GM23248 (cell line): ENCODE measurements at regions not wholly inside any gene's neighbourhood (a gene's known extent, or its start where the extent isn't known, plus 50 kb on each side); places are given as distances from the start of the nearest gene placed in this dataset.
"Not testable (repeated sequence)": the region's sequence is repeated elsewhere in the genome, so short reads cannot be mapped to it uniquely, and the experiment has no call there.

ENCODE experiments used
- DNase-seq: peaks from one replicate; pipeline ENCODE4 v3.0.0-alpha.2; 2015
- H2AFZ ChIP-seq: fragments of 200-600 bp; sonication (generic); 2 replicates; pipeline ENCODE4 v1.6.1; 2016; ENCODE audit warnings: antibody characterized with exemption
- H3F3A ChIP-seq: fragments of 200-600 bp; sonication (generic); 2 replicates; pipeline ENCODE4 v1.6.1; 2016; ENCODE audit warnings: mild to moderate bottlenecking, antibody characterized with exemption, mixed run types; ENCODE audit not compliant: insufficient read depth
- H3K27ac ChIP-seq: fragments of 200-600 bp; sonication (generic); 2 replicates; pipeline ENCODE4 v1.5.1; 2016; ENCODE audit warnings: mild to moderate bottlenecking
- H3K27me3 ChIP-seq: fragments of 200-600 bp; sonication (generic); replicated peaks from 2 replicates; pipeline ENCODE4 v1.6.1; 2016; ENCODE audit warnings: mild to moderate bottlenecking; ENCODE audit not compliant: insufficient read depth
- H3K36me3 ChIP-seq: fragments of 200-600 bp; sonication (generic); 2 replicates; pipeline ENCODE4 v1.6.1; 2016; ENCODE audit warnings: low read depth, mild to moderate bottlenecking
- H3K4me1 ChIP-seq: fragments of 200-600 bp; sonication (generic); 2 replicates; pipeline ENCODE4 v1.6.1; 2016; ENCODE audit warnings: mild to moderate bottlenecking; ENCODE audit not compliant: insufficient read depth
- H3K4me2 ChIP-seq: fragments of 200-600 bp; sonication (generic); one replicate; pipeline ENCODE4 v1.6.1; 2016; ENCODE audit warnings: mild to moderate bottlenecking; ENCODE audit not compliant: unreplicated experiment
- H3K4me3 ChIP-seq: fragments of 200-600 bp; sonication (generic); 2 replicates; pipeline ENCODE4 v1.5.1; 2016; ENCODE audit warnings: mild to moderate bottlenecking
- H3K79me2 ChIP-seq: fragments of 200-600 bp; sonication (generic); 2 replicates; pipeline ENCODE4 v1.6.1; 2016; ENCODE audit warnings: mild to moderate bottlenecking; ENCODE audit not compliant: insufficient read depth
- H3K9ac ChIP-seq: fragments of 200-600 bp; sonication (generic); 2 replicates; pipeline ENCODE4 v1.6.1; 2016; ENCODE audit warnings: mild to moderate bottlenecking
- H3K9me2 ChIP-seq: fragments of 200-600 bp; sonication (generic); 2 replicates; pipeline ENCODE4 v1.6.1; 2016; ENCODE audit warnings: mixed run types, mild to moderate bottlenecking, moderate library complexity; ENCODE audit not compliant: insufficient read depth
- H3K9me3 ChIP-seq: fragments of 200-600 bp; sonication (generic); one replicate; pipeline ENCODE4 v1.6.1; 2017; ENCODE audit warnings: low read depth
- H4K20me1 ChIP-seq: fragments of 200-600 bp; sonication (generic); 2 replicates; pipeline ENCODE4 v1.6.0; 2016; ENCODE audit not compliant: insufficient read depth
- EZH2 ChIP-seq: fragments of 200-600 bp; sonication (generic); IDR thresholded peaks from 2 replicates; pipeline ENCODE4 v1.6.1; 2018; ENCODE audit warnings: antibody characterized with exemption, mild to moderate bottlenecking; ENCODE audit not compliant: insufficient read depth, poor library complexity, severe bottlenecking
- EZH2phosphoT487 ChIP-seq: fragments of 200-600 bp; sonication (generic); IDR thresholded peaks from 2 replicates; pipeline ENCODE4 v1.6.1; 2018; ENCODE audit warnings: antibody characterized with exemption, moderate library complexity, mild to moderate bottlenecking, low read depth; ENCODE audit not compliant: insufficient read depth
- WGBS, 2 experiments: methylation state at CpG; one replicate each; pipeline ENCODE4 v1.1.6; 2015 to 2017; ENCODE audit warnings: low lambda C conversion rate in 2 of 2, low coverage in 1 of 2; ENCODE audit errors: missing lambda C conversion rate in 2 of 2; 5-methylcytosine and 5-hydroxymethylcytosine counted together
- in situ Hi-C: fragments of 300-500 bp; cut with MboI; formaldehyde crosslinking; loops from 2 replicates; pipeline ENCODE4 v1.15.0; 2020

GRCh38 chr5:36795366-36795765, 81.2 kb upstream of the NIPBL start:
- Histone ChIP-seq H3K36me3 (no peaks in the 10 kb centered on the region), H3K79me2 (no peaks in the 10 kb centered on the region), H3K9me3 (no peaks in the 10 kb centered on the region), H3K4me2 (no peak overlapping the region), H3K9me2 (no peaks in the 10 kb centered on the region), H2AFZ (no peak overlapping the region), H4K20me1 (no peaks in the 10 kb centered on the region), H3F3A (no peaks in the 10 kb centered on the region), H3K4me1 (no peaks in the 10 kb centered on the region), H3K4me3 (no peak overlapping the region), H3K27me3 (peaks cover 9% of the 10 kb centered on the region), H3K27ac (no peak overlapping the region), H3K9ac (no peak overlapping the region)
- no peak for DNase-seq
- 64 to 68% methylated on average over 4 of the region's 4 CpGs for WGBS, 2 experiments
- in situ Hi-C loops, result no loop called here
- no peak for TF ChIP-seq EZH2phosphoT487
- TF ChIP-seq EZH2, result no peak

GRCh38 chr5:36796155-36796554, 80.4 kb upstream of the NIPBL start:
- DNase-seq, result peak; percentile 2
- H3K9me2 ChIP-seq, result no peaks in the 10 kb centered on the region
- no peaks in the 10 kb centered on the region for H3K4me1 ChIP-seq
- H3K36me3 ChIP-seq, result no peaks in the 10 kb centered on the region
- H3K79me2 ChIP-seq, result no peaks in the 10 kb centered on the region
- 11 to 15% methylated on average over 3 of the region's 3 CpGs for WGBS, 2 experiments
- H3K4me2 ChIP-seq, result no peak overlapping the region
- H3K27ac ChIP-seq, result no peak overlapping the region
- TF ChIP-seq EZH2 (no peak), EZH2phosphoT487 (no peak)
- no peaks in the 10 kb centered on the region for H3K9me3 ChIP-seq
- H3K9ac ChIP-seq, result no peak overlapping the region
- H3K4me3 ChIP-seq, result no peak overlapping the region
- in situ Hi-C loops, result no loop called here
- no peaks in the 10 kb centered on the region for H3F3A ChIP-seq
- peaks cover 9% of the 10 kb centered on the region for H3K27me3 ChIP-seq
- no peaks in the 10 kb centered on the region for H4K20me1 ChIP-seq
- 0 out of 2 replicates have a peak overlapping the region, but pooled peaks have one; percentile 22 for H2AFZ ChIP-seq

GRCh38 chr5:36801523-36801922, 75.0 kb upstream of the NIPBL start:
- Histone ChIP-seq H3K27ac (no peak overlapping the region), H3K79me2 (no peaks in the 10 kb centered on the region), H3K27me3 (peaks cover 24% of the 10 kb centered on the region; the same call in 1 of the 2 replicates), H3K4me2 (no peak overlapping the region), H4K20me1 (no peaks in the 10 kb centered on the region), H3K9me3 (no peaks in the 10 kb centered on the region), H3K9me2 (no peaks in the 10 kb centered on the region), H3K36me3 (no peaks in the 10 kb centered on the region), H3K9ac (no peak overlapping the region), H3K4me3 (no peak overlapping the region), H3F3A (no peaks in the 10 kb centered on the region), H3K4me1 (no peaks in the 10 kb centered on the region), H2AFZ (no peak overlapping the region)
- no peak for TF ChIP-seq EZH2phosphoT487
- in situ Hi-C loops, result no loop called here
- no peak for DNase-seq

- Histone ChIP-seq H3K27me3 (peaks cover 30% of the 10 kb centered on the region; the same call in 1 of the 2 replicates), H3K4me1 (no peaks in the 10 kb centered on the region), H3K4me3 (no peak overlapping the region), H3K79me2 (no peaks in the 10 kb centered on the region), H3K4me2 (no peak overlapping the region), H3K27ac (no peak overlapping the region), H2AFZ (no peak overlapping the region), H4K20me1 (no peaks in the 10 kb centered on the region), H3F3A (no peaks in the 10 kb centered on the region), H3K9me3 (no peaks in the 10 kb centered on the region), H3K36me3 (no peaks in the 10 kb centered on the region), H3K9me2 (no peaks in the 10 kb centered on the region), H3K9ac (no peak overlapping the region)
- no peak for DNase-seq
- 60 to 64% methylated on average over 5 of the region's 5 CpGs for WGBS, 2 experiments
- TF ChIP-seq EZH2phosphoT487 (no peak), EZH2 (no peak)
- in situ Hi-C loops, result no loop called here
Measured at GRCh38 chr5:36802187-36802586, 74.4 kb upstream of the NIPBL start.

GRCh38 chr5:36813249-36813648, 63.3 kb upstream of the NIPBL start:
- H3F3A ChIP-seq, in situ Hi-C loops, H3K79me2 ChIP-seq, H3K4me2 ChIP-seq, H4K20me1 ChIP-seq, H3K27me3 ChIP-seq, H3K9ac ChIP-seq, H3K36me3 ChIP-seq, H3K9me2 ChIP-seq, H3K27ac ChIP-seq, H3K9me3 ChIP-seq, H3K4me1 ChIP-seq, H2AFZ ChIP-seq, DNase-seq, H3K4me3 ChIP-seq: not testable (repeated sequence)
- WGBS, 2 experiments, result 77 to 85% methylated on average over 4 of the region's 4 CpGs
